Thyroid gland (tissue), 4 donors: ENCODE measurements at regions not wholly inside any gene's neighbourhood (a gene's known extent, or its start where the extent isn't known, plus 50 kb on each side); places are given as distances from the start of the nearest gene placed in this dataset.

Source experiments
- POLR2A ChIP-seq, 2 donors: fragments of 450-650 bp; IDR thresholded peaks; one replicate each; pipeline ENCODE4 v1.6.1; 2017; ENCODE audit warnings: antibody characterized with exemption in 2 of 2, mild to moderate bottlenecking in 2 of 2, moderate library complexity in 1 of 2
- TF ChIP-seq, protein P1 (sequence below), 6 experiments: fragments of 200-600 bp in 3 of 6; fragments of 450-650 bp in 3 of 6; sonication (generic) in 3 of 6; IDR thresholded peaks; one replicate each; pipeline ENCODE4 v1.5.1; 2016 to 2019; ENCODE audit warnings: antibody characterized with exemption in 6 of 6, mild to moderate bottlenecking in 2 of 6, inconsistent platforms in 1 of 6, moderate library complexity in 1 of 6

DNA sequence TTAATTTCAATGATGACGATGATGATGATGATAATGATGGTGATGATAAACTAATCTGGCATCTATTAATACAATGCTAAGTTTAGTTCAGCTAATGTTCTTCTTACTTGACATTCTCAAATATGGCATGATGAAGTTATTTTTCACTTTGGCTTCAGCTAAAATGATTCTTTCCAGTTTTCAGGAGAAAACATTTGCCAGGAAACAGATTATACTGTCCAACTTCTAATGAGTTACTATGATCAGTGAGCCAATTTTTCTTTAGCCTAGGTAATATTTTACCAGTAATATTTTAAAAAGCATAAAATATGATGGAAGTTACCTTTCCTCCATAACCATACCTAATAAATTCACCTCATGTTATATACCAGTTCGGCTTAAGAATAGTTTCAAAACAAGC is 245.7 kb upstream of the CSNK1A1L start:
- TF ChIP-seq, protein P1, sequence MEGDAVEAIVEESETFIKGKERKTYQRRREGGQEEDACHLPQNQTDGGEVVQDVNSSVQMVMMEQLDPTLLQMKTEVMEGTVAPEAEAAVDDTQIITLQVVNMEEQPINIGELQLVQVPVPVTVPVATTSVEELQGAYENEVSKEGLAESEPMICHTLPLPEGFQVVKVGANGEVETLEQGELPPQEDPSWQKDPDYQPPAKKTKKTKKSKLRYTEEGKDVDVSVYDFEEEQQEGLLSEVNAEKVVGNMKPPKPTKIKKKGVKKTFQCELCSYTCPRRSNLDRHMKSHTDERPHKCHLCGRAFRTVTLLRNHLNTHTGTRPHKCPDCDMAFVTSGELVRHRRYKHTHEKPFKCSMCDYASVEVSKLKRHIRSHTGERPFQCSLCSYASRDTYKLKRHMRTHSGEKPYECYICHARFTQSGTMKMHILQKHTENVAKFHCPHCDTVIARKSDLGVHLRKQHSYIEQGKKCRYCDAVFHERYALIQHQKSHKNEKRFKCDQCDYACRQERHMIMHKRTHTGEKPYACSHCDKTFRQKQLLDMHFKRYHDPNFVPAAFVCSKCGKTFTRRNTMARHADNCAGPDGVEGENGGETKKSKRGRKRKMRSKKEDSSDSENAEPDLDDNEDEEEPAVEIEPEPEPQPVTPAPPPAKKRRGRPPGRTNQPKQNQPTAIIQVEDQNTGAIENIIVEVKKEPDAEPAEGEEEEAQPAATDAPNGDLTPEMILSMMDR (IDR thresholded peaks at IDR 0.05), result no peak
- TF ChIP-seq POLR2A (IDR thresholded peaks at IDR 0.05), result no peak
